Muscle of arm (tissue), 1 donor: ENCODE measurements at regions not wholly inside any gene's neighbourhood (a gene's known extent, or its start where the extent isn't known, plus 50 kb on each side); places are given as distances from the start of the nearest gene placed in this dataset.

ENCODE experiments used
- DNase-seq: peaks from one replicate; pipeline ENCODE4 v3.0.0-alpha.2; 2013

- no peak for DNase-seq
These were observed 1536.4 kb upstream of the TENM3 start for GRCh38 chr4:180706766-180707165.

DNA sequence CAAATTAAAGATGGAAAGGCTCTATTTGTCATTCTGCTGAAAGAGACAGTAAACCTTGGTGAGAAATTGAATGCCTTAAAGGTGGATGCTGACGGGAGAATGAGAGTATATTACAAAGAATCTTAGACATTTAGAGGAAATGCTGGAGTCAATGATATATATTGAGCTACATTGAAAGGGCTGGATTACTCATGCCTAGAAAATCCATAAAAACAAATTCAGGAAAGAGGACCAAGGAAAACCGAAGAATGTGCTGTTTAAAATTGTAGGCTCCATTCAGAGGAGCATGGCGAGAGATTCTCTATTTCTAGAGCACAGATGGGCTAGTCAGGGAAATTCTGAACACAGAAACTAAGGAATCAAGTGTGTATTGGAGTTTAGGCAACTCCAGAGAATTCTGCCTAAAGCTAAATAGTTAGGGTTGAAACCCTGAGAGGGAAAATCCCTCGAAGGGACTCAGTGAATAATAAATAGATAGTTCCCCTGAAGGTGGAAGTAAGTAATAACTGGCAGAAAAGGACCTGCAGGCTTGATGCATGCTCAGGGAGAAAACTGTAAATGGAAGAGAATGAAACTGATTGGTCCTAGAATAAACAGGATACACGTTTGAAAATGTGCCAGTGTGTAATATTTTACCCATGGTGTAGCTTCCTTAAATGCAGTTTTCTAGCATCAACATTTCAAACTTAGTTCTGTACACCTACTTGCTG, 1532.4 kb upstream of the TENM3 start:
- DNase-seq: no peak

DNA sequence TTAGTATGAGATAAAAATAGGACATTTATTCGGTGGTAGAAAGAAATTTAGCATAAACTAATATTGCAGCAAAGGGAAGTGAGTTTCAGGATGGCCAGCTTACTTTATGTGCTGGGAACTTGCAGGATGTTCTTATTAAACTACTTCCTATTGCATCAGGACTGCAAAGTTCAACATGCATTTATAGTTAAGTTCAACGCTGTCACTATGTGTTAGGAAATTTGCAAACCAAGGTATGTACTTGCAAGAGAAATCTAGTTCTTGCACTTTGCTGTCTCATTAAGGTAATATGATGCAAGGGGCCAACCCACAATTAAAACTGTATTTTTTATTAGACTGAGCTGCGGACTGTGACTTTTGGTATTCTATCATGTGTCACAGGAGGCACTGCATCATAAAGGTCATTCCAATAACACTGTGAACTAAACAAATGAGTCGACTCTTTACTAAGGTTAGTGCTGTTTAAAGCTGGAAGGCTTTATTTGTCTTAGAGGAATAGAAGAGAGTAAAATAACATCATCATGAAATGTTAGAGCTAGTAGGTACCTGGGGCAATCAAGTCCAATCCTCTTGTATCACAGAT, 1525.7 kb upstream of the TENM3 start:
- DNase-seq: no peak

GRCh38 chr4:180721356-180721755, 1521.8 kb upstream of the TENM3 start:
- DNase-seq: no peak

- DNase-seq: no peak
These were observed 1516.6 kb upstream of the TENM3 start for GRCh38 chr4:180726611-180727010.

GRCh38 chr4:180727478-180727877, 1515.7 kb upstream of the TENM3 start:
- no peak for DNase-seq

DNA sequence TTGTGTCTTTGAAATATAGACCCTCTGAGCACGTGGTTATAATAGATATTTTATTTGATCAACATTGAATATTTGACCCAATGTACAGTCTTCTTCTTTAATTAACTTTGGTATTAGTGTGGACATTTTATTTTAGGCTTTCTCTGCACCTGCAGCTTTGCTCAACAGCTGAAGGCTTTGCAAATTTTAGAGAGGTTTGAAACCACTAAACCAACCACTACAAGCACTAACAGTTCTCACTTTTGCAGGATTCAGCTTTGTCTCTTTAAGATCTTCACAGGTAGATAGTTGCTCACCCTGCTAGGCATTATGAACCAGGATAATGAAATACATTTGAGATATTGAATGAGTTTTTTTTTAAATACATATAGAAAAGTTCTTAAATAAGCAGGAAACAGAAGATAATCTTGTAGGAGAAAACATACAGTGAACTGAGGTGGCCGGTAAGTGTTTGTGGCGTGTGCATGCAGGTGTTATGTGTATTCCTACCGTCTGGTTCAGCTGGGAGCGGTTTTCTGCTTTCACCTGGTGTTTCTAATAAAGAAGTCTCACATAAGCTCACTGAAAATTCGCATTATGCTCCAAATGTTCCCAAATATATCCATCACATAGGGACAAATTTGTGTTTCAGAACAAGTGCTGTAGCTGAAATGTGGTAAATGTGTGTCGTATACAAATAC, 1508.3 kb upstream of the TENM3 start:
- DNase-seq: no peak

GRCh38 chr4:180741703-180742102, 1501.5 kb upstream of the TENM3 start:
- no peak for DNase-seq

- DNase-seq: no peak
These were observed 1498.2 kb upstream of the TENM3 start for GRCh38 chr4:180745019-180745418.

DNA sequence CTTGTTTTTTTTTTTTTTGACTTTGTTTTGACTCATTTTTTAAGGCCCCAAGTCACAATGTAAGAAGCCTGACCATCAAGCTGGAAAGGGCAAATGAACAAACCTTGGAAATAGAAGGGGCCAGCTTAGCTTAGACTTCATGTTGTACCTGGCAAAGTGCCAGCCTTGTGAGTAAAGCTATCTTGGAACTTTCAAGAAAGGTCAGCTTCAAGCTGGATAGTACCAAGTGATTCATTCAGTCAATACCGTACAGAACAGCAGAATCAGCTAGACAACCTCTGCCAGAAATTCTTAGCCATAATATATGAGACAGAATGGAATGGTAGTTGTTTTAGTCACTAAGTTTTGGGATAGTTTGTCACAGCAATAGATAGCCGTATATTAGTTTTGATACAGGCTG, 1492.2 kb upstream of the TENM3 start:
- DNase-seq: no peak

DNA sequence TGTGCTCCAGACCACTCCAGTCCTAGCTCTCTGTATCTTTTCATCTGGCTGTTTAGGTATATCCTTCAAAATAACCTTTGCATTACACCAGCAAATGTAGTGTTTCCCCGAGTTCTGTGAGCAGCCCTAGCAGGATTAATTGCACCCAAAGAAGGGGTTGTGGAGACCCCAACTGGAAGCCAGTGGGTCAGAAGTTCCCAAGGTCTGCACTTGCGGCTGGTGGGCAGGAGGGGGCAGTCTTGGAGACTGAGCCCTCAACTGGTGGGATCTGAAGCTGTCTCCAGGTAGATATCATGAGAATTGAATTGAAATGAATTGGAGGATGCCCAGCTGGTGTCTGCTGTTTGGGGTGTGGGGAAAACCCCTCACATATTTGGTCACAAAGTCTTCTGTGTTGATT, 1485.3 kb upstream of the TENM3 start:
- DNase-seq: no peak

DNA sequence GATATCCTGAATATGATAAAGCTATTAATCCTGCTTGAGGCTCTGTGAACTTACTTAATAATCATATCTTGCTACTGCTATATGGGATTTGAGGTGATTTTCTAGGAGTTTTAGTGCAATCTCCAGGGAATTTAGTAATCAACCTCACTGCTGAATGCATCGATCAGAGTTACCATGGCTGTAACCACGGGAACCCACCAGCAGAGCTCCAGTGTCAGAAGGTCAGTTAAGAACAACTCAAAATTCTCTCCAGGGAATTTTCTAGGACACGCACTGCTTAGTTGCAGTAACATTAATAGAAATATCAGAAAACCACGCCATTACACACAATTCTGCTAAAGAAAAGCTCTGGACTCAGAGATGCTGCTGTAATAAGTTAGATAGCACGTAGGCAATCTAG, 1477.2 kb upstream of the TENM3 start:
- DNase-seq: no peak

DNA sequence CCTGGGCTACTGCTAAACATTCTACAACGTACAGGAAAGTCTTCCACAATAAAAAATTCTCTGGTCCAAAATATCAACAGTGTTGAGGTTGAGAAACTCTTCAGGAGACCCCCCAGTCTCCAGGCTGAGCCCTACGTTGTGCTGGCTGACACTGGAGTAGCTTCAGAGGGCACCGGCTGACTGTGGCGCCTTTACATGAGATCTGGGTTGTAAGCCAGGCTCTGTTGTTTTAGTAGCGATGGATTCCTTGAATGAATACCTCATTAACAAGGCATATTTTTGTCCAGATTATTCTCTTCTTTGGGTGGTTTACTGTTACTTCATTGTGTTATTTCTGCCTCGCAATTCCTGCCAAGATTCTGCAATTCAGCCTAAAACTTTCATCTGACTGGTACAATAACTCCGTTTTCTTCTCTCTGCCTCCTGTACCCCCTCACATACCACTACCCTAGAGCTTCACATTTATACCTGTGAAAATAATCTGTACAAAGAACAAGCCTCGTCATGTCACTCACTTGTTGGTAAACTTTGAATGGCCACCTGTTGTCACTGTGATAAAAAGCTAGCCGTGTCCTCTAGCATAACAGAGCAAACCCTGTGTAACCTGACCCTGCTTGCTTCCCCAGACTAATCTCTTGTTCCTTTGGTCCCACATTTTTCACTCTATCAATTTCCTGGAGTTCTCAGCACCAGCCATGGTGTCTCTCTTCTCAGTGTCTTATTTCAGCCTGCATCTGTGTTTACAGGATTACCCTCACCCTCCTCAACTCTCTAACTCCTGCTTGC, 1476.1 kb upstream of the TENM3 start:
- no peak for DNase-seq

DNA sequence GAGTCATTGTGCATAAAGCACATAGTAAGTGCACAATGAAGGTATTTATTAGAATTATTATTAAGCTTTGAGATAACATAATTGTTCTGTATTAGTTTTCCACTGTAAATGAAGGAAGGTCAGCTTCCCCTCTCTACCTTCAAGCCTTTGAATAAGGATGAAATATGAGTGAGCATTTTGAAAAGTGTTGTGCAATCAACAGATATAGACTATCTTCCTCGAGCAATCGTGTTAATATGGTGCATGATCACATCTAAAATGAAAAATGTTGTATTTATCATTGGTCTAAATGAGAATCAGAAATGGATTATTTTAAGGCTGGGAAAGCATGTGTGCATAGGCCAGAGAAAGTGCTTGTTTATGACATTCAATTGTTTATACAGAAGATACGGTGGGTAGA, 1474.6 kb upstream of the TENM3 start:
- DNase-seq: no peak

- DNase-seq: no peak
These were observed 1473.4 kb upstream of the TENM3 start for GRCh38 chr4:180769791-180770190.

GRCh38 chr4:180770265-180770664, 1472.9 kb upstream of the TENM3 start:
- no peak for DNase-seq

- no peak for DNase-seq
These were observed 1458.3 kb upstream of the TENM3 start for GRCh38 chr4:180784940-180785339.

DNA sequence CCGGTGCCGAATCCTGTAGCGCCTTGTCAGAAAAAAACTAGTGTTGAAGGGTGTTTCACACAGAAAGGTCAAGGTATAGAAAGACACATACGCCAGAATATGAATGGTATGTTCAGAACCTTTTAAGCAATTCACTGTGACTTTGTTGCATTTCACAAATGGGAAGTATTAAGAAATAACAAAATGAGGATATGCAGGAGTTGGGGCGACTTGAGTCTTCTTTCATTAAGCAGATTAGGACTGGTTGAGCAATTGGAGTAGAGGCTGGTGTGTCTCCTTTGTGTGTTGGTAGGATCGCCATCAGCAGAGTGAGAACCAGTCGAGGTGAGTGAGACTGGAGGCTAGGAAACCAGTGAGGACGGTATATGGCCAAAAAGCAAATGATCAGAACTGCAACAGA, 1454.5 kb upstream of the TENM3 start:
- DNase-seq: no peak

GRCh38 chr4:180789929-180790328, 1453.3 kb upstream of the TENM3 start:
- DNase-seq: no peak

DNA sequence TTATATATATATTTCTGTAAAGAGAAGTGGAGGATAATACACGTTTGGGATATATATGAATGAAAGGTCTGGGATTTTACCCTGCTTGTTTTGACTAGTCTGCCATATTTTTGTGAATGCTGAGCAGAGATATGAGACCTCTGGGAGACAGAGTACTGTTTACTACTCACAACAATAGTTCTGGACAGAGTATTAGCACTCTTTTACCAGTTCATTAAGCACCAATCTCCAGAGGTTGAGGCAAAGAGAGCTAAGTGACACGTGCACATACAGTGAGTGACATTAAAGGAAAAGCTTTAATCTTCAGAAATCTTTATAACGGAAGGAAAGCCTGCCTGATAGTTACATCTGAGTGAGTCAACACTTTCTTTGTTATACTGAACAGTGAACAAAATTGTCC, 1452.7 kb upstream of the TENM3 start:
- no peak for DNase-seq

DNA sequence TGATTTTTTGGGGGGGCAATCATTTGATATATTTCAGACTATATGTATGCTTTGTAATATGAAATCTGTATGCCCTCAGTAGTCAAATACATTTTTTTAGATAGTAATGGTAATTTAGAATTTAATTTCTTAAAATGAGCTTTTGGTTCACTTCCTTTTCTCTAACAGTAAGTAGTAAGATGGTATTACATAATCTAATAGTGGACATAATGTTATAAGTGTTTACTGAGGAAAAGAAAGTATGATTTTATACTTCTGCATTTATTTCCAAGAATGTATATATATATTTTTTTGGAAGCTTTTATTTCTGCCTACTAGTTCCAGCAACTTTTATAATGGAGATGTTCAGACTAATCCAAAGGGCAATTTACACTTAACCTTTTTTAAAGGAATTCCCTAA, 1450.7 kb upstream of the TENM3 start:
- no peak for DNase-seq

GRCh38 chr4:180794333-180794732, 1448.9 kb upstream of the TENM3 start:
- no peak for DNase-seq
